B cell (primary cell): ENCODE measurements at regions not wholly inside any gene's neighbourhood (a gene's known extent, or its start where the extent isn't known, plus 50 kb on each side); places are given as distances from the start of the nearest gene placed in this dataset.
"Not testable (repeated sequence)": the region's sequence is repeated elsewhere in the genome, so short reads cannot be mapped to it uniquely, and the experiment has no call there.

ENCODE experiments used
- ATAC-seq: fragments of 200-7000 bp; cut with Tn5 transposase; one replicate; pipeline ENCODE4 v1.10.0; 2021; ENCODE audit warnings: low read depth, mild to moderate bottlenecking, moderate number of reproducible peaks, moderate library complexity
- CTCF ChIA-PET: fragments of 350-600 bp; sonication (Branson Sonifier 250); formaldehyde crosslinking; loops from one replicate; lab custom pipeline; 2021; ENCODE audit warnings: antibody characterized with exemption, inconsistent platforms; lab: Charles Lee
- POLR2A ChIA-PET: fragments of 350-600 bp; sonication (Branson Sonifier 250); formaldehyde crosslinking; loops from one replicate; lab custom pipeline; 2021; ENCODE audit warnings: antibody characterized with exemption; lab: Charles Lee
- DNase-seq: peaks from one replicate; pipeline ENCODE4 v3.0.0; 2013
- H2AFZ ChIP-seq: 2 replicates; pipeline ENCODE4 v1.6.1; 2012; ENCODE audit warnings: mild to moderate bottlenecking, low read depth, low read length; ENCODE audit not compliant: insufficient read depth, poor library complexity, severe bottlenecking
- H3K27ac ChIP-seq, 2 donors: 1 replicate in 1 of 2; 2 replicates in 1 of 2; pipeline ENCODE4 v1.5.1; 2012 to 2013; ENCODE audit warnings: low read length in 2 of 2, mild to moderate bottlenecking in 2 of 2, moderate library complexity in 1 of 2
- H3K27me3 ChIP-seq, 4 experiments: fragments of 200-600 bp in 1 of 4; sonication (generic) in 1 of 4; replicated peaks in 1 of 4; 1 replicate in 2 of 4; 2 replicates in 2 of 4; pipeline versions ENCODE4 v1.6.1 to v1.7.0; 2013 to 2016; ENCODE audit warnings: low read length in 3 of 4, mild to moderate bottlenecking in 2 of 4, mixed read lengths in 1 of 4, moderate library complexity in 1 of 4; ENCODE audit not compliant: insufficient read depth in 4 of 4, control insufficient read depth in 3 of 4; ENCODE audit errors: control extremely low read depth in 1 of 4
- H3K36me3 ChIP-seq, 2 experiments: replicated peaks in 1 of 2; 1 replicate in 1 of 2; 2 replicates in 1 of 2; pipeline versions ENCODE4 v1.6.1 to v1.7.1; 2013; ENCODE audit warnings: low read length in 1 of 2; ENCODE audit not compliant: insufficient read depth in 2 of 2, control insufficient read depth in 1 of 2; ENCODE audit errors: control extremely low read depth in 1 of 2, extremely low read depth in 1 of 2
- H3K4me1 ChIP-seq, 2 donors: fragments of 200-600 bp in 1 of 2; sonication (generic) in 1 of 2; 1 replicate in 1 of 2; 2 replicates in 1 of 2; pipeline versions ENCODE4 v1.5.1 to v1.6.1; 2013 to 2017; ENCODE audit warnings: low read length in 2 of 2; ENCODE audit not compliant: control insufficient read depth in 2 of 2, insufficient read depth in 2 of 2
- H3K4me2 ChIP-seq: replicated peaks from 2 replicates; pipeline ENCODE3; 2012; ENCODE audit warnings: mild to moderate bottlenecking, low read depth, low read length; ENCODE audit not compliant: poor library complexity, severe bottlenecking
- H3K4me3 ChIP-seq, 5 experiments: fragments of 200-600 bp in 1 of 5; sonication (generic) in 1 of 5; 1 replicate in 3 of 5; 2 replicates in 2 of 5; pipeline versions ENCODE4 v1.5.1 to v1.7.0; 2011 to 2016; ENCODE audit warnings: low read length in 4 of 5, mild to moderate bottlenecking in 4 of 5, low read depth in 2 of 5, control low read depth in 1 of 5, moderate library complexity in 1 of 5; ENCODE audit not compliant: insufficient read depth in 1 of 5; ENCODE audit errors: control extremely low read depth in 1 of 5, extremely low read depth in 1 of 5
- H3K79me2 ChIP-seq: fragments of 200-600 bp; sonication (generic); one replicate; pipeline ENCODE4 v1.6.0; 2016; ENCODE audit warnings: low read length; ENCODE audit not compliant: control insufficient read depth, insufficient read depth
- H3K9ac ChIP-seq: fragments of 200-600 bp; sonication (generic); 2 replicates; pipeline ENCODE4 v1.6.1; 2017; ENCODE audit warnings: mild to moderate bottlenecking, low read length, moderate library complexity
- H3K9me3 ChIP-seq, 3 donors: one replicate each; pipeline versions ENCODE4 v1.6.1 to v1.7.1; 2013; ENCODE audit warnings: low read length in 2 of 3; ENCODE audit not compliant: control insufficient read depth in 2 of 3, insufficient read depth in 1 of 3; ENCODE audit errors: control extremely low read depth in 1 of 3
- H4K20me1 ChIP-seq: 2 replicates; pipeline ENCODE4 v1.6.0; 2012; ENCODE audit warnings: mild to moderate bottlenecking, low read length; ENCODE audit not compliant: insufficient read depth, control insufficient read depth, poor library complexity, severe bottlenecking
- H3K27ac Mint-ChIP-seq: one replicate; pipeline ENCODE4 v1.8.0; 2021; ENCODE audit warnings: mixed read lengths
- H3K27me3 Mint-ChIP-seq: one replicate; pipeline ENCODE4 v1.8.0; 2021; ENCODE audit warnings: mixed read lengths
- H3K4me1 Mint-ChIP-seq: one replicate; pipeline ENCODE4 v1.8.0; 2021; ENCODE audit warnings: mixed read lengths
- H3K4me3 Mint-ChIP-seq: one replicate; pipeline ENCODE4 v1.8.0; 2021; ENCODE audit warnings: mixed read lengths
- H3K9me3 Mint-ChIP-seq: one replicate; pipeline ENCODE4 v1.8.0; 2022; ENCODE audit warnings: mixed read lengths; ENCODE audit not compliant: insufficient read depth
- EZH2 ChIP-seq: IDR thresholded peaks from 2 replicates; pipeline ENCODE4 v1.6.1; 2012; ENCODE audit warnings: borderline replicate concordance, low read depth, mild to moderate bottlenecking, moderate library complexity, low read length; ENCODE audit not compliant: insufficient read depth, poor library complexity, severe bottlenecking
- WGBS: methylation state at CpG from one replicate; pipeline ENCODE4 v1.1.5; 2013; ENCODE audit warnings: missing lambda C conversion rate; ENCODE audit not compliant: insufficient coverage; 5-methylcytosine and 5-hydroxymethylcytosine counted together
- intact Hi-C: fragments of 100-400 bp; cut with micrococcal nuclease; formaldehyde crosslinking; loops from one replicate; pipeline ENCODE4 v1.10.0; 2022
- TF ChIP-seq, protein P1 (sequence below): fragments of 200-600 bp; IDR thresholded peaks from one replicate; pipeline ENCODE4 v1.8.0; 2022; ENCODE audit warnings: antibody characterized with exemption, mild to moderate bottlenecking

DNA sequence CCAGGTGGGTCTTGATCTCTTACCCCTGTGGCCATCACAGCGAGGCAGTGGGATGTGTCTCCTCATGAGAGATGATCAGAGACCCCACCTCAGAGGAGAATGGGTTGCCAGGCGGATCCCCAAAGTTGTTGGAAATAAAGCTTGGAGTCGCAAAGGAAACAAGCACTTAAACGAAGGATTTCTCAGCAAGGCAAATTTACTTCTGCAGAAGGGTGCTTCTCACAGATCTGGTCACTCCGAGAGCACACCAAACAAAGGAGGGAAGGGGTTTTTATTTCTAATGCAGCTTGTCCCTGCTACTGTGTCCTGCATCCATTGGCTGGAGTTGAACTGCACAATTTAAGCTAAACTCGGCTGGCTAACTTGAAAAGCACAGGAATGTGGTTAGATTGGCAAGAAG is 466.6 kb upstream of the EYS start:
- ChIA-PET POLR2A (no interaction called here), CTCF (no interaction called here)
- Histone ChIP-seq H3K79me2 (no peaks in the 10 kb centered on the region), H3K4me1 (no peaks in the 10 kb centered on the region), H3K4me2 (no peak overlapping the region), H4K20me1 (no peaks in the 10 kb centered on the region), H3K27me3 (no peaks in the 10 kb centered on the region), H3K36me3 (no peaks in the 10 kb centered on the region), H3K9ac (no peak overlapping the region), H3K4me3 (no peak overlapping the region), H3K27ac (no peak overlapping the region), H2AFZ (no peak overlapping the region), H3K9me3 (peaks cover 0 to 9% (median 4%) of the 10 kb centered on the region in 3 donors)
- intact Hi-C loops = no loop called here
- H3K4me3 Mint-ChIP-seq = no peak overlapping the region
- H3K4me1 Mint-ChIP-seq = no peaks in the 10 kb centered on the region
- DNase-seq (no peak), ATAC-seq (no peak)
- WGBS = 58% methylated on average over 3 of the region's 6 CpGs
- peaks cover 9% of the 10 kb centered on the region for H3K9me3 Mint-ChIP-seq
- H3K27ac Mint-ChIP-seq = no peak overlapping the region
- TF ChIP-seq, protein P1, sequence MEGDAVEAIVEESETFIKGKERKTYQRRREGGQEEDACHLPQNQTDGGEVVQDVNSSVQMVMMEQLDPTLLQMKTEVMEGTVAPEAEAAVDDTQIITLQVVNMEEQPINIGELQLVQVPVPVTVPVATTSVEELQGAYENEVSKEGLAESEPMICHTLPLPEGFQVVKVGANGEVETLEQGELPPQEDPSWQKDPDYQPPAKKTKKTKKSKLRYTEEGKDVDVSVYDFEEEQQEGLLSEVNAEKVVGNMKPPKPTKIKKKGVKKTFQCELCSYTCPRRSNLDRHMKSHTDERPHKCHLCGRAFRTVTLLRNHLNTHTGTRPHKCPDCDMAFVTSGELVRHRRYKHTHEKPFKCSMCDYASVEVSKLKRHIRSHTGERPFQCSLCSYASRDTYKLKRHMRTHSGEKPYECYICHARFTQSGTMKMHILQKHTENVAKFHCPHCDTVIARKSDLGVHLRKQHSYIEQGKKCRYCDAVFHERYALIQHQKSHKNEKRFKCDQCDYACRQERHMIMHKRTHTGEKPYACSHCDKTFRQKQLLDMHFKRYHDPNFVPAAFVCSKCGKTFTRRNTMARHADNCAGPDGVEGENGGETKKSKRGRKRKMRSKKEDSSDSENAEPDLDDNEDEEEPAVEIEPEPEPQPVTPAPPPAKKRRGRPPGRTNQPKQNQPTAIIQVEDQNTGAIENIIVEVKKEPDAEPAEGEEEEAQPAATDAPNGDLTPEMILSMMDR = no peak
- no peak for TF ChIP-seq EZH2
- H3K27me3 Mint-ChIP-seq = no peaks in the 10 kb centered on the region

DNA sequence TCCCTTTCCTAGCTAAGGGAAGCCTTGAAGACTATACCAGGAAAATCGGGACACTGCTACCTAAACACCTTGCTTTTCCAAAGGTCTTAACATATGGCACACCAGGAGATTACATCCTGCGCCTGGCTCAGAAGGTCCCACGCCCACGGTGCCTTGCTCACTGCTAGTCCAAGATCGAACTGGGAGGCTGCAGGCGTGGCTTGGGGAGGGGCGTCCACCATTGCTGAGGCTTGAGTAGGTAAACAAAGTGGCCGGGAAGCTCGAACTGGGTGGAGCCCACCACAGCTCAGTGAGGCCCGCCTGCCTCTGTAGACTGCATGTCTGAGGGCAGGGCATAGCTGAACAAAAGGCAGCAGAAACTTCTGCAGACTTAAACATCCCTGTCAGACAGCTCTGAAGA is 459.7 kb upstream of the EYS start:
- H3K27ac Mint-ChIP-seq, H3K79me2 ChIP-seq, H3K4me3 ChIP-seq, CTCF ChIA-PET, H3K27me3 ChIP-seq, H3K4me3 Mint-ChIP-seq, DNase-seq, H3K36me3 ChIP-seq, H3K27me3 Mint-ChIP-seq, H2AFZ ChIP-seq, H3K4me2 ChIP-seq, H3K27ac ChIP-seq, H4K20me1 ChIP-seq, POLR2A ChIA-PET, H3K4me1 ChIP-seq, H3K4me1 Mint-ChIP-seq, intact Hi-C loops, ATAC-seq, H3K9ac ChIP-seq: not testable (repeated sequence)
- peaks cover 21% of the 10 kb centered on the region for H3K9me3 Mint-ChIP-seq
- WGBS = 92% methylated on average over 10 of the region's 10 CpGs
- peaks cover 0 to 17% (median 7%) of the 10 kb centered on the region in 3 donors for H3K9me3 ChIP-seq
